Left lung (tissue), 4 donors: ENCODE measurements at regions not wholly inside any gene's neighbourhood (a gene's known extent, or its start where the extent isn't known, plus 50 kb on each side); places are given as distances from the start of the nearest gene placed in this dataset.

Experiments
- ATAC-seq: fragments of 200-7000 bp; cut with Tn5 transposase; one replicate; pipeline ENCODE4 v1.9.1; 2020; ENCODE audit warnings: moderate library complexity
- DNase-seq, 4 donors: peaks; one replicate each; pipeline ENCODE4 v3.0.0-alpha.2; 2013 to 2020
- H3K27ac ChIP-seq, 2 donors: fragments of 200-600 bp; sonication (generic) in 1 of 2; one replicate each; pipeline versions ENCODE4 v1.5.0 to v1.8.0; 2020 to 2021
- H3K27me3 ChIP-seq, 2 donors: fragments of 200-600 bp; sonication (generic) in 1 of 2; one replicate each; pipeline versions ENCODE4 v1.5.0 to v1.8.0; 2020 to 2021
- H3K36me3 ChIP-seq, 2 donors: fragments of 200-600 bp; sonication (generic) in 1 of 2; one replicate each; pipeline versions ENCODE4 v1.5.0 to v1.8.0; 2020 to 2021
- H3K4me1 ChIP-seq, 2 donors: fragments of 200-600 bp; one replicate each; pipeline ENCODE4 v1.8.0; 2021
- H3K4me3 ChIP-seq, 2 donors: fragments of 200-600 bp; sonication (generic) in 1 of 2; one replicate each; pipeline versions ENCODE4 v1.5.0 to v1.8.0; 2020 to 2021; ENCODE audit warnings: mild to moderate bottlenecking in 1 of 2
- H3K9me3 ChIP-seq, 2 donors: fragments of 200-600 bp; sonication (generic) in 1 of 2; one replicate each; pipeline versions ENCODE4 v1.5.0 to v1.8.0; 2020 to 2021
- CTCF ChIP-seq, 2 donors: fragments of 200-600 bp; sonication (generic) in 1 of 2; IDR thresholded peaks; one replicate each; pipeline versions ENCODE4 v1.5.0 to v1.8.0; 2021; ENCODE audit warnings: antibody characterized with exemption in 2 of 2
- intact Hi-C, 2 donors: fragments of 100-400 bp; cut with DNase I; formaldehyde crosslinking; loops; one replicate each; pipeline versions ENCODE4 v1.11.2 to v1.14.2; 2022
- donor health status: DM: no; HTN: yes; CAD: no.
- donor health status: DM: no; HTN: no; CAD: no.

DNA sequence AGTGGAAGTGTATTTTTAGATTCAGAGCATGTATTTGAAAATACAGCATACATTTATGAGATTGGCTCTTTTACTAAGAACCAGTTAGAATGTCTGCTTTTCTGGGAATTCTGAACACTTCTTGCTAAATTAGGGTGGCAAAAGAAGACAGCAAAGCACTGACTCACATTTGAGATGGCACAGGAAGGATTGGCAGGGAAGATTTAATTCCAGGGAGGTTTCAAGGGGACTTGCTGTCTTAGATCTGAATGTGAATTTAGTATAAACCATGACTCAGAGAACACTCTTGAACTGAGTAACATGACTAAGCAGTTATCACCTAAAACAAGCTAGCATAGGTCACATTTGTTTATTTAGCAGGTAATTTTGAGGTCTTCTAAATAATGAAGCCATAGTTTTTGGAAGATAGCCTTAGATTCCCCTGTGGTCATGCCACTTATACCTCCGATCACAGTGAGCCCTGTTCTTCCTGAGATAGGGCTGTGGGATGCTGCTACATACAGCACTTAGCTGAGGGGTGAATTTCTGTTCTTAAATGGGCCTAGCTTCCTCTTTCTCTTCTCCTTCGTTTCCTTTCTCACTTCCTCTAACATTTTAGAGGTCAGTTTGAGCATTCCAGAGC lies 173.8 kb downstream of the PCSK1 start:
- Histone ChIP-seq H3K4me1 (peaks cover 4 to 11% of the 10 kb centered on the region in 2 donors), H3K4me3 (no peak overlapping the region), H3K27ac (peak overlapping the region in 1 of 2 donors; percentile 48), H3K27me3 (no peaks in the 10 kb centered on the region), H3K36me3 (no peaks in the 10 kb centered on the region), H3K9me3 (no peaks in the 10 kb centered on the region)
- DNase-seq (no peak), ATAC-seq (peak; percentile 54)
- intact Hi-C loops: no loop called here
- no peak for TF ChIP-seq CTCF (IDR thresholded peaks at IDR 0.05)

GRCh38 chr5:96258692-96259091 lies 174.4 kb downstream of the PCSK1 start:
- no peak for TF ChIP-seq CTCF (IDR thresholded peaks at IDR 0.05)
- Histone ChIP-seq H3K27ac (peak overlapping the region in 1 of 2 donors; percentile 48), H3K4me1 (peaks cover 4 to 11% of the 10 kb centered on the region in 2 donors), H3K27me3 (no peaks in the 10 kb centered on the region), H3K36me3 (no peaks in the 10 kb centered on the region), H3K9me3 (no peaks in the 10 kb centered on the region), H3K4me3 (no peak overlapping the region)
- intact Hi-C loops: no loop called here
- ATAC-seq (no peak), DNase-seq (no peak)

- intact Hi-C loops: no loop called here
- Histone ChIP-seq H3K4me3 (no peak overlapping the region), H3K36me3 (no peaks in the 10 kb centered on the region), H3K27ac (no peak overlapping the region), H3K9me3 (no peaks in the 10 kb centered on the region), H3K4me1 (peaks cover 4 to 11% of the 10 kb centered on the region in 2 donors), H3K27me3 (no peaks in the 10 kb centered on the region)
- TF ChIP-seq CTCF (IDR thresholded peaks at IDR 0.05): no peak
- DNase-seq: no peak
- ATAC-seq: no peak
Observed at GRCh38 chr5:96257904-96258303, 175.1 kb downstream of the PCSK1 start.

DNA sequence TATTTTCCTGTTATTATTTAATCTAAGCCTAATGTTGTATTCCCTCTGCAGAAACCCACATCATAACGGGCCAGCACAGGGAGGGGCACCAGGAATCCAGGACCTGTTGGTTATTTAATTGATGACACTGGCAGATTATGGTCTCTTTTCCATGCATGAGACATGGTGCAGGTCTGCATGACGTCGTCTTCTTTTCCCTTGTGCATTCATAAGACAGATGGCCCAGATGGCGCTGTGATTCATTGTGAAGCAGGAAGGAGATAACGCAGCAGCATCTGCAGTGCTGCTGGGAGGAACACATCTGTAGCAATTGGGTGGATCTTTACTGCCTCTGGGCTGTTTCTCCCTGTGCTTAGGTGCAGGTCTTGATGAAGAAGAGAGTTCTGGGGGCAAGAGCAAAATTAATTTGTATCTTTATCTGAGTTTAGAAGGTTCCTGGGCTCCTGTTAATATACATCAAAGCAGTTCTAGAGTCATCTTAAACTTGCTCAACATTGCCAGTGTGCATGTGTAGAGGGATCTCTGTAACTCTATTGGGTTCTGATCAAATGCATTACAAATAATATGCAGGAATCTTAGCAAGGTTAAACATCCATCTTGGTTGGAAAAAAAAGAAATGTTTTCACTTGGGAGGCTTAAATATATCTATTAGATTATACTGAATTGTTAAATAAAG lies 176.1 kb downstream of the PCSK1 start:
- TF ChIP-seq CTCF (IDR thresholded peaks at IDR 0.05): no peak
- no peak overlapping the region for H3K4me3 ChIP-seq
- H3K36me3 ChIP-seq: no peaks in the 10 kb centered on the region
- no peak for ATAC-seq
- H3K27ac ChIP-seq: no peak overlapping the region
- H3K4me1 ChIP-seq: peaks cover 4 to 11% of the 10 kb centered on the region in 2 donors
- intact Hi-C loops: no loop called here
- no peaks in the 10 kb centered on the region for H3K27me3 ChIP-seq
- no peak for DNase-seq
- H3K9me3 ChIP-seq: no peaks in the 10 kb centered on the region

GRCh38 chr5:96254980-96255691 lies 177.9 kb downstream of the PCSK1 start:
- H3K4me1 ChIP-seq: peaks cover 4 to 11% of the 10 kb centered on the region in 2 donors
- peak overlapping the region in 1 of 2 donors; percentile 51 for H3K27ac ChIP-seq
- DNase-seq (peak in 1 of 4 donors; percentile 33), ATAC-seq (peak; percentile 71)
- H3K9me3 ChIP-seq: no peaks in the 10 kb centered on the region
- no peak for TF ChIP-seq CTCF (IDR thresholded peaks at IDR 0.05)
- H3K27me3 ChIP-seq: no peaks in the 10 kb centered on the region
- intact Hi-C loops: no loop called here
- H3K4me3 ChIP-seq: no peak overlapping the region
- H3K36me3 ChIP-seq: no peaks in the 10 kb centered on the region
